ENCODE measurements at regions not wholly inside any gene's neighbourhood (a gene's known extent, or its start where the extent isn't known, plus 50 kb on each side); places are given as distances from the start of the nearest gene placed in this dataset.

- TF ChIP-seq HOXA7 (CRISPR knock-in tag; IDR thresholded peaks at IDR 0.05; ENCODE audit: borderline replicate concordance) (no peak), CTCF (tag by site-specific recombination; IDR thresholded peaks at IDR 0.05) (no peak), SP3 (tag by site-specific recombination; IDR thresholded peaks at IDR 0.05) (no peak), ZNF292 (tag by site-specific recombination; IDR thresholded peaks at IDR 0.05; ENCODE audit: borderline replicate concordance, low read depth) (no peak), ZBTB20 (tag by site-specific recombination; IDR thresholded peaks at IDR 0.05) (no peak), IKZF3 (tag by site-specific recombination; IDR thresholded peaks at IDR 0.05) (no peak), ZSCAN18 (tag by site-specific recombination; IDR thresholded peaks at IDR 0.05) (no peak), YY1 (tag by site-specific recombination; IDR thresholded peaks at IDR 0.05) (no peak), ZNF114 (tag by site-specific recombination; IDR thresholded peaks at IDR 0.05) (no peak), ZNF121 (tag by site-specific recombination; IDR thresholded peaks at IDR 0.05) (no peak), PRDM4 (tag by site-specific recombination; IDR thresholded peaks at IDR 0.05) (no peak), ZBTB7A (tag by site-specific recombination; IDR thresholded peaks at IDR 0.05; ENCODE audit: low read depth) (no peak), ZNF280D (tag by site-specific recombination; IDR thresholded peaks at IDR 0.05) (no peak), ZNF837 (tag by site-specific recombination; IDR thresholded peaks at IDR 0.05) (no peak)
Measured at GRCh38 chr20:39751557-39752137, 789.5 kb downstream of the DHX35 start.

All from HEK293 (cell line).